AG10803 (cell line): ENCODE measurements at regions not wholly inside any gene's neighbourhood (a gene's known extent, or its start where the extent isn't known, plus 50 kb on each side); places are given as distances from the start of the nearest gene placed in this dataset.

Experiments used
- DNase-seq: peaks from one replicate; pipeline ENCODE4 v3.0.0; 2010; ENCODE audit warnings: low read depth
- H3K4me3 ChIP-seq: 2 replicates; pipeline ENCODE4 v1.5.1; 2011; ENCODE audit warnings: mild to moderate bottlenecking, low read length, control low read depth
- TF ChIP-seq, protein P1 (sequence below): conservative IDR thresholded peaks from 2 replicates; pipeline ENCODE4 v1.5.1; 2011; ENCODE audit warnings: mild to moderate bottlenecking, low read length, control low read depth, inconsistent platforms

DNA sequence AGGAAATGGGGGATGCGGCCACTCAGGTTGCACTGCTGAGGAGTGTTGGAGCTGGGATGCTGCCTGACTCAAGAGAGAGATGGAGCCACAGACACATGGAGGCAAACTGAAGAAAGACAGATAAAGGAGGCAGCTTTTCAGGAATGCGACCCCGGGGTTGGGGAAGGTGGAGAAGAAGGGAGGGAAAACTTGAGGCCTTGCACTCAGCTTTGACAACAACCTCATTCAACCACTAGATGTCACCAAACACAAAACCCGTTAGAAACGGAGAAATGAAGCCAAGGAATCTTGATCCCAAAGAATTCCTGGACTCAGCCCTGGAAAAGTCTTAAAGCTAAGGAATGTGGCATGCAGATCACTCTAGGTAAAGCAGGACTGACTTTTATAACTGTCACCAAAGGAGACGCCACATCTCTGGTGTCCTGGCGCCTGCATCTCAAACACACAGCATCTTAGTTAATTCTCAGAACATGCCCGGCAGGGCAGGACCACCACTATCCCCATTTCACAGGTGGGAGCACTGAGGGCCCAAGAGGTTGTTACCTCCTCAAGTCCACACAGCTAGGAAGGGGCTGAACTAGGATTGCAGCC lies 59.6 kb upstream of the LMCD1 start:
- peak; percentile 83 for DNase-seq
- H3K4me3 ChIP-seq, result no peak overlapping the region
- TF ChIP-seq, protein P1, sequence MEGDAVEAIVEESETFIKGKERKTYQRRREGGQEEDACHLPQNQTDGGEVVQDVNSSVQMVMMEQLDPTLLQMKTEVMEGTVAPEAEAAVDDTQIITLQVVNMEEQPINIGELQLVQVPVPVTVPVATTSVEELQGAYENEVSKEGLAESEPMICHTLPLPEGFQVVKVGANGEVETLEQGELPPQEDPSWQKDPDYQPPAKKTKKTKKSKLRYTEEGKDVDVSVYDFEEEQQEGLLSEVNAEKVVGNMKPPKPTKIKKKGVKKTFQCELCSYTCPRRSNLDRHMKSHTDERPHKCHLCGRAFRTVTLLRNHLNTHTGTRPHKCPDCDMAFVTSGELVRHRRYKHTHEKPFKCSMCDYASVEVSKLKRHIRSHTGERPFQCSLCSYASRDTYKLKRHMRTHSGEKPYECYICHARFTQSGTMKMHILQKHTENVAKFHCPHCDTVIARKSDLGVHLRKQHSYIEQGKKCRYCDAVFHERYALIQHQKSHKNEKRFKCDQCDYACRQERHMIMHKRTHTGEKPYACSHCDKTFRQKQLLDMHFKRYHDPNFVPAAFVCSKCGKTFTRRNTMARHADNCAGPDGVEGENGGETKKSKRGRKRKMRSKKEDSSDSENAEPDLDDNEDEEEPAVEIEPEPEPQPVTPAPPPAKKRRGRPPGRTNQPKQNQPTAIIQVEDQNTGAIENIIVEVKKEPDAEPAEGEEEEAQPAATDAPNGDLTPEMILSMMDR, result peak; percentile 88

DNA sequence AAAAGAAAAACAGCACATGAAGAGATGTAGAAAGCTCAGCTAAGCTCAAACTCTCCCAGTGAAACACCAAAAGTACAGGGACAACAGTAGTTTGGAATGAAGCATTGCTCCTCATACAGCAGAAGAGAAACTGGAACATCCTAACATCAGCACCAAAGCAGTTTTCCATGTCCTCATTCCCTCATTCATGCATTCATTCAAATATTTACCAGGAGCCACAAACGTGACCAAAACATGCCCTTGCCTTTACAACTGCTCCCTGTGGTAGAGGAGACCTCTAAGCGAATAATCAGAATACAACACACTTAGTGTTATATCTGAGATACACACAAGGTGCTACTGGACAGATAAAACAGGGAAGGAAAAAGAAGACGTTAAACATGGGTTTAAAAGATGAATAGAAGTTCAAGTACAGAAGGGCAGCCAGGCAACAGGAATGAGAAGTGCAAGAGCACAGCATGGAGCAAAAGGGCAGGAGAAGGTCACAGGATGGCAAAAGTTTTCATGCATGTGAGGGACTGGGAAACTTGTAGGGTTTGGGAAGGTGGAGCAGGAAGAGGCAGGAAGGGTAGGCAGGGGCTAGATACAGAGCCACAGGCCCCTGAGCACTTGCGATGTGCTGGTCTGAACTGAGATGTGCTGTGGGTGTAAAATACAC lies 58.5 kb upstream of the LMCD1 start:
- H3K4me3 ChIP-seq, result no peak overlapping the region
- peak; percentile 51 for DNase-seq
- TF ChIP-seq, protein P1, result no peak

DNA sequence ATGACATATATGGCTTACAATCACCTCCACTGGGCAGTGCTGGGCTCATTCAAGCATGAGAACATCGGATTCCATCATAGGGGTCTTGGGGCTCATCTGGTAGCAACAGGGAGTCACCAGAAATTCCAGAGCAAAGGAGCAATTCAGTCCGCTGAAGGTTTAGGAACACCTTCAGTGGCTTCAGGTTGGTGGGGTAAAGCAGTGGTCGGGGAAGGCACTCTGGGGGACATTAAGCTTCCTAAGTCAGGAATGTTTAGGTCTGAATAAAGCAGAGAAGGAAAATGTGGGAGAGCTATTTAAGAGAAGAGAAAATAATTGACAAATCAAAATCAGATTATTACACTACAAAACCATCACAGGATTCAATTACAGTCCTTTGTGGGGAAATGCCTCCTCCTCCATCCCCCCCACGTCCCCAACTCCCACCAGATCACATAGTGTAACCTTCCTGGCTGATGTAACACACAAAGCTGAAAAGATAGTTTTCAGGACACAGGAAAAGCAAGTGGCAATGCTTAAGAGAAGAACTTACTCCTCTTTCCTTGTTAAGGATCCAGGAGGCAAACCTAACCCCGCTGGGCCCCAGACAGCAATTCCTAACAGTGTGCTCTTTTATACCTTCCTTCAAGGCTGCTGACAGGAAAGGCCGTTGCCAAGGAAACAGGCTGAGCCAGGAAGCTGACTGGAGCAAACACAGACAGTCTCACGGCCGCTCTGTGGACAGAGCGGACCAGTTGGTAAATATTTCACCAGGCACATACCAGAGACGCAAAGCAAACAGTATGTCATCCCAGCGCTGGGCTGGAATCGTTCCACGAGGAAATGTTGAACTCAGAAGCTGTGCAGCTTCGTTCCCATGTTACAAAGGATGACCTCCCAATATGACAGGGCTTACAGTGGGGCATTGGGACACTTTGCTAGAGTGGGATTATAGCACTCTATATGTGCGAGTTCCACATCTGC lies 57.5 kb upstream of the LMCD1 start:
- H3K4me3 ChIP-seq, result peak overlapping the region; percentile 34
- TF ChIP-seq, protein P1, result no peak
- peak; percentile 100 for DNase-seq

DNA sequence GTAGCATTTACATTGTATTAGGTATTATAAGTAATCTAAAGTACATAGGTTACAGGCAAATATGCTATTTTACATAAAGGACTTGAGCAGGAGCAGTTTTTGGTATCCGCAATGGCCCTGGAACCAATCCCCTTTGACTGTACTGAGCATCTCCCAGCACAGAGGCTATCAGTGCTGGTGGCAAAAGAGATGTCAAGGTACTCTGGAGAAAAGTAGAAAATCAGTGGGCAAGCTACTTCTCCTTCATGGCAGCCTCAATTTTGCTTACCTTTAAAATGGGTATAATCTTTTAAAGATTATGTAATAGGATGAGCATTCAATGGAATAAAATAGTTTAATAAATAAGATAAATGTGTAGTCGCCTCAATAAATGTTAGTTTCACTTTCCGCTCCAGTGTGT lies 56.7 kb upstream of the LMCD1 start:
- TF ChIP-seq, protein P1, result no peak
- no peak overlapping the region for H3K4me3 ChIP-seq
- DNase-seq, result no peak

DNA sequence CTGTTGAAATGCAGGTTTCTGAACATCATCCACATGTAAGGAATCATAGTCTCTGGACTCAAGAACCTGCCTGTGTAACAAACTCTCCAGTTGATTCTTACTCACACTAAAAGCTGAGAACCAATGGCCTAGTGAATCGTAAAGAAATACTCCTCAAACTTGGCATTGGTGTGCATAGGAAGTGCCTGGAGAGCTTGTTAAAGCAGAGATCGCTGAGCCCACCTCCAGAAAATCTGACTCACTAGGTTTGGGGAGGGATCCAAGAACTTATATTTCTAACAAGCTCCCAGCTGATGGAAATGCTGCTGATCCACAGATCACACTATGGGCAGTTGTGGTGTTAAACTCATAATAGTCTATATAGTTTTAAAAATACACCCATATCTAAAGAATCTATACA lies 55.8 kb upstream of the LMCD1 start:
- DNase-seq, result peak; percentile 95
- TF ChIP-seq, protein P1, result no peak
- H3K4me3 ChIP-seq, result no peak overlapping the region

DNA sequence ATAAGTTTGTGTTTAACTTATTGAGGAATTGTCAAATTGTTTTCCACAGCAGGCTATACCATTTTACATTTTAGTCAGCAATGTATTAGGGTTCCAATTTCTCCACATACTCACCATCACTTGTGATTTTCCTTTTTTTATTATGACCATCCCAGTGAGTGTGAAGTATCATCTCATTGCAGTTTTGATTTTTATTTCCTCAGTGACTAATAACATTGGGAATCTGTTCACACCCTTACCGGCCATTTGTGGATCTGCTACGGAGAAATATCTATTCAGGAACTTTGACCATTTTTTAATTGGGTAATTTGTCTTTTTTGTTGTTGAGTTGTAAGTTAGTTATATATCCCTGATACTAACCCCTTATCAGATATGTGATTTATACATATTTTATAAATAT lies 54.8 kb upstream of the LMCD1 start:
- TF ChIP-seq, protein P1, result no peak
- no peak overlapping the region for H3K4me3 ChIP-seq
- DNase-seq, result no peak
